Neuronal stem cell (in vitro differentiated cells): ENCODE measurements at regions not wholly inside any gene's neighbourhood (a gene's known extent, or its start where the extent isn't known, plus 50 kb on each side); places are given as distances from the start of the nearest gene placed in this dataset.

Experiments used
- DNase-seq: peaks from one replicate; pipeline ENCODE4 v3.0.0-alpha.2; 2013; ENCODE audit warnings: low spot score
- H2AFZ ChIP-seq: one replicate; pipeline ENCODE4 v1.6.1; 2013; ENCODE audit warnings: mild to moderate bottlenecking, low read length, inconsistent platforms
- H2AK5ac ChIP-seq: 2 replicates; pipeline ENCODE4 v1.6.1; 2013; ENCODE audit warnings: low read depth, mild to moderate bottlenecking, inconsistent platforms, low read length, moderate library complexity, mixed read lengths
- H2BK120ac ChIP-seq: 2 replicates; pipeline ENCODE4 v1.6.1; 2013; ENCODE audit warnings: low read depth, mild to moderate bottlenecking, inconsistent platforms, low read length, moderate library complexity, mixed read lengths
- H2BK12ac ChIP-seq: one replicate; pipeline ENCODE4 v1.6.1; 2013; ENCODE audit warnings: low read length, inconsistent platforms
- H2BK15ac ChIP-seq: 2 replicates; pipeline ENCODE4 v1.6.1; 2013; ENCODE audit warnings: mild to moderate bottlenecking, low read length, inconsistent platforms, mixed read lengths
- H2BK5ac ChIP-seq: one replicate; pipeline ENCODE4 v1.6.1; 2013; ENCODE audit warnings: inconsistent platforms, mild to moderate bottlenecking, low read length, moderate library complexity
- H3K14ac ChIP-seq: one replicate; pipeline ENCODE4 v1.6.1; 2013; ENCODE audit warnings: low read length, inconsistent platforms
- H3K18ac ChIP-seq: 2 replicates; pipeline ENCODE4 v1.6.1; 2013; ENCODE audit warnings: low read length, inconsistent platforms
- H3K23ac ChIP-seq: 2 replicates; pipeline ENCODE4 v1.6.1; 2013; ENCODE audit warnings: low read depth, mild to moderate bottlenecking, mixed read lengths, low read length, inconsistent platforms; ENCODE audit not compliant: poor library complexity
- H3K27ac ChIP-seq: replicated peaks from 3 replicates; pipeline ENCODE4 v1.5.1; 2013; ENCODE audit warnings: low read length, inconsistent platforms
- H3K27me3 ChIP-seq, 3 experiments: 2 replicates each; pipeline ENCODE4 v1.6.1; 2013; ENCODE audit warnings: low read length in 3 of 3, mild to moderate bottlenecking in 2 of 3, inconsistent platforms in 1 of 3, low read depth in 1 of 3, mixed read lengths in 1 of 3, moderate library complexity in 1 of 3; ENCODE audit not compliant: control insufficient read depth in 3 of 3, insufficient read depth in 3 of 3
- H3K36me3 ChIP-seq, 2 donors: replicated peaks in 1 of 2; 2 replicates each; pipeline ENCODE4 v1.6.1; 2013; ENCODE audit warnings: low read length in 2 of 2; ENCODE audit not compliant: control insufficient read depth in 2 of 2, insufficient read depth in 2 of 2
- H3K4ac ChIP-seq: 2 replicates; pipeline ENCODE4 v1.6.1; 2013; ENCODE audit warnings: inconsistent platforms, mild to moderate bottlenecking, low read length, moderate library complexity
- H3K4me1 ChIP-seq, 2 donors: 1 replicate in 1 of 2; 2 replicates in 1 of 2; pipeline ENCODE4 v1.6.1; 2013; ENCODE audit warnings: low read length in 2 of 2, low read depth in 1 of 2; ENCODE audit not compliant: control insufficient read depth in 2 of 2, insufficient read depth in 1 of 2
- H3K4me2 ChIP-seq: one replicate; pipeline ENCODE4 v1.6.1; 2013; ENCODE audit warnings: mild to moderate bottlenecking, low read length, inconsistent platforms; ENCODE audit not compliant: insufficient read depth, poor library complexity, severe bottlenecking
- H3K4me3 ChIP-seq, 2 donors: 2 replicates each; pipeline ENCODE4 v1.5.1; 2013; ENCODE audit warnings: low read length in 2 of 2, mild to moderate bottlenecking in 2 of 2, inconsistent platforms in 1 of 2, moderate library complexity in 1 of 2
- H3K79me1 ChIP-seq: one replicate; pipeline ENCODE4 v1.6.1; 2013; ENCODE audit warnings: low read depth, mild to moderate bottlenecking, inconsistent platforms, low read length, moderate library complexity
- H3K9ac ChIP-seq: one replicate; pipeline ENCODE4 v1.6.1; 2013; ENCODE audit warnings: mild to moderate bottlenecking, low read depth, low read length, inconsistent platforms; ENCODE audit not compliant: poor library complexity
- H3K9me3 ChIP-seq, 2 donors: replicated peaks in 1 of 2; 2 replicates each; pipeline versions ENCODE3 to v1.6.1; 2013; ENCODE audit warnings: low read length in 2 of 2, mild to moderate bottlenecking in 2 of 2, inconsistent platforms in 1 of 2, low read depth in 1 of 2, mixed read lengths in 1 of 2, moderate library complexity in 1 of 2; ENCODE audit not compliant: control insufficient read depth in 2 of 2, insufficient read depth in 1 of 2
- H4K8ac ChIP-seq: one replicate; pipeline ENCODE4 v1.6.1; 2013; ENCODE audit warnings: low read depth, mild to moderate bottlenecking, inconsistent platforms, low read length, moderate library complexity
- H4K91ac ChIP-seq: one replicate; pipeline ENCODE4 v1.6.1; 2013; ENCODE audit warnings: low read length, low read depth, mild to moderate bottlenecking, inconsistent platforms; ENCODE audit not compliant: poor library complexity
- WGBS, 2 donors: extraction: QIAGEN DNeasy Blood & Tissue Kit; methylation state at CpG; one replicate each; pipeline ENCODE4 v1.1.7; 2013; ENCODE audit warnings: missing lambda C conversion rate in 2 of 2, mixed read lengths in 1 of 2; ENCODE audit not compliant: insufficient read length in 2 of 2, insufficient replicate concordance in 1 of 2; ENCODE audit errors: extremely low coverage in 2 of 2; 5-methylcytosine and 5-hydroxymethylcytosine counted together

- Histone ChIP-seq H2BK12ac (no peak overlapping the region), H3K9ac (no peak overlapping the region)
- no CpG with 5 or more reads among the region's 6 CpGs for WGBS, 2 donors
Observed at GRCh38 chr3:14590569-14590968, 50.4 kb upstream of the GRIP2 start.

GRCh38 chr3:14592390-14592789, 52.2 kb upstream of the GRIP2 start:
- no CpG with 5 or more reads among the region's 9 CpGs for WGBS, 2 donors
- Histone ChIP-seq H3K27me3 (peaks cover 0 to 67% (median 0%) of the 10 kb centered on the region in 3 experiments), H3K4me1 (no peaks in the 10 kb centered on the region), H2BK15ac (no peak overlapping the region), H4K8ac (no peak overlapping the region), H2AFZ (no peak overlapping the region), H3K36me3 (no peaks in the 10 kb centered on the region), H3K9me3 (peaks cover 0 to 2% of the 10 kb centered on the region in 2 donors), H3K9ac (no peak overlapping the region), H3K4ac (no peak overlapping the region), H4K91ac (no peak overlapping the region), H2AK5ac (no peak overlapping the region), H2BK12ac (no peak overlapping the region), H3K23ac (no peak overlapping the region), H3K4me2 (no peak overlapping the region), H3K27ac (no peak overlapping the region), H2BK120ac (no peak overlapping the region), H3K18ac (no peak overlapping the region), H3K14ac (no peak overlapping the region), H3K79me1 (no peaks in the 10 kb centered on the region), H3K4me3 (no peak overlapping the region), H2BK5ac (no peak overlapping the region)
- DNase-seq = no peak

More at GRCh38 chr3:14590569-14590968, 50.4 kb upstream of the GRIP2 start:
- H3K36me3 ChIP-seq = no peaks in the 10 kb centered on the region
- no peak overlapping the region for H3K23ac ChIP-seq
- H3K27ac ChIP-seq = no peak overlapping the region
- no peak overlapping the region for H2BK15ac ChIP-seq
- H3K4me2 ChIP-seq = no peak overlapping the region
- no peak overlapping the region for H4K91ac ChIP-seq
- no peak overlapping the region for H4K8ac ChIP-seq
- H3K27me3 ChIP-seq = peaks cover 0 to 75% (median 0%) of the 10 kb centered on the region in 3 experiments
- H3K4me1 ChIP-seq = no peaks in the 10 kb centered on the region
- no peak overlapping the region for H2AK5ac ChIP-seq
- no peak overlapping the region for H3K4me3 ChIP-seq
- peaks cover 0 to 2% of the 10 kb centered on the region in 2 donors for H3K9me3 ChIP-seq
- H3K79me1 ChIP-seq = no peaks in the 10 kb centered on the region
- H2AFZ ChIP-seq = no peak overlapping the region
- H2BK120ac ChIP-seq = no peak overlapping the region
- H2BK5ac ChIP-seq = no peak overlapping the region
- no peak for DNase-seq
- H3K18ac ChIP-seq = no peak overlapping the region
- H3K14ac ChIP-seq = no peak overlapping the region
- H3K4ac ChIP-seq = no peak overlapping the region

- Histone ChIP-seq H2BK15ac (no peak overlapping the region), H3K9ac (no peak overlapping the region), H3K27me3 (peaks cover 0 to 63% (median 0%) of the 10 kb centered on the region in 3 experiments), H3K79me1 (no peaks in the 10 kb centered on the region), H3K23ac (no peak overlapping the region), H3K4me3 (no peak overlapping the region), H2BK5ac (no peak overlapping the region), H3K14ac (no peak overlapping the region), H2AFZ (no peak overlapping the region), H2BK120ac (no peak overlapping the region), H3K9me3 (peaks cover 0 to 2% of the 10 kb centered on the region in 2 donors), H3K36me3 (no peaks in the 10 kb centered on the region), H4K8ac (no peak overlapping the region), H3K18ac (no peak overlapping the region), H3K4ac (no peak overlapping the region), H3K27ac (no peak overlapping the region), H3K4me1 (no peaks in the 10 kb centered on the region), H2AK5ac (no peak overlapping the region), H2BK12ac (no peak overlapping the region), H4K91ac (no peak overlapping the region), H3K4me2 (no peak overlapping the region)
- no peak for DNase-seq
- WGBS, 2 donors = no CpG with 5 or more reads among the region's 5 CpGs
Observed at GRCh38 chr3:14592836-14593235, 52.7 kb upstream of the GRIP2 start.

- peaks cover 0 to 68% (median 0%) of the 10 kb centered on the region in 3 experiments for H3K27me3 ChIP-seq
- H3K4me2 ChIP-seq = no peak overlapping the region
- H3K23ac ChIP-seq = no peak overlapping the region
- H2BK120ac ChIP-seq = no peak overlapping the region
- H4K8ac ChIP-seq = no peak overlapping the region
- no peak overlapping the region for H3K14ac ChIP-seq
- no peak overlapping the region for H3K18ac ChIP-seq
- H3K79me1 ChIP-seq = no peaks in the 10 kb centered on the region
- no peak overlapping the region for H3K9ac ChIP-seq
- H3K4me1 ChIP-seq = no peaks in the 10 kb centered on the region
- H2AFZ ChIP-seq = no peak overlapping the region
- no peak overlapping the region for H4K91ac ChIP-seq
- H3K4me3 ChIP-seq = no peak overlapping the region
- no peak overlapping the region for H2BK5ac ChIP-seq
- no peak overlapping the region for H2AK5ac ChIP-seq
- H2BK12ac ChIP-seq = no peak overlapping the region
- peaks cover 0 to 2% of the 10 kb centered on the region in 2 donors for H3K9me3 ChIP-seq
- H3K27ac ChIP-seq = no peak overlapping the region
- DNase-seq = no peak
- WGBS, 2 donors = no CpG with 5 or more reads among the region's 8 CpGs
- no peak overlapping the region for H2BK15ac ChIP-seq
- no peak overlapping the region for H3K4ac ChIP-seq
- H3K36me3 ChIP-seq = no peaks in the 10 kb centered on the region
Observed at GRCh38 chr3:14594234-14594633, 54.1 kb upstream of the GRIP2 start.
